ENCODE measurements at regions not wholly inside any gene's neighbourhood (a gene's known extent, or its start where the extent isn't known, plus 50 kb on each side); places are given as distances from the start of the nearest gene placed in this dataset.

GRCh38 chr7:25402532-25402931, 174.2 kb upstream of the NPVF start:
- no peak for TF ChIP-seq CTCF (IDR thresholded peaks at IDR 0.05)
- no peak for TF ChIP-seq POLR2A (IDR thresholded peaks at IDR 0.05)
